DOHH2 (cell line): ENCODE measurements at regions not wholly inside any gene's neighbourhood (a gene's known extent, or its start where the extent isn't known, plus 50 kb on each side); places are given as distances from the start of the nearest gene placed in this dataset.

Experiments used
- H3F3A ChIP-seq: fragments of 200-600 bp; sonication (generic), shearing (Covaris generic); 2 replicates; pipeline ENCODE4 v1.6.0; 2016; ENCODE audit warnings: antibody characterized with exemption, mild to moderate bottlenecking; ENCODE audit not compliant: control insufficient read depth, insufficient read depth
- H3K27ac ChIP-seq: fragments of 200-600 bp; sonication (generic); 2 replicates; pipeline ENCODE4 v1.5.1; 2014; ENCODE audit warnings: low read depth, mild to moderate bottlenecking, low read length, moderate library complexity
- H3K27me3 ChIP-seq: fragments of 200-600 bp; sonication (generic); 2 replicates; pipeline ENCODE4 v1.6.1; 2014; ENCODE audit warnings: mild to moderate bottlenecking, low read length, mixed read lengths; ENCODE audit not compliant: control insufficient read depth
- H3K36me3 ChIP-seq: fragments of 200-600 bp; sonication (generic); 2 replicates; pipeline ENCODE4 v1.6.1; 2014; ENCODE audit warnings: mild to moderate bottlenecking, low read length, moderate library complexity, mixed read lengths; ENCODE audit not compliant: control insufficient read depth
- H3K4me1 ChIP-seq: fragments of 200-600 bp; sonication (generic); 2 replicates; pipeline ENCODE4 v1.6.1; 2014; ENCODE audit warnings: mild to moderate bottlenecking, low read length, mixed read lengths; ENCODE audit not compliant: control insufficient read depth
- H3K4me2 ChIP-seq: fragments of 200-600 bp; sonication (generic); 2 replicates; pipeline ENCODE4 v1.6.0; 2014; ENCODE audit warnings: mild to moderate bottlenecking, low read length, moderate library complexity
- H3K4me3 ChIP-seq: fragments of 200-600 bp; sonication (generic); 2 replicates; pipeline ENCODE4 v1.5.1; 2014; ENCODE audit warnings: mild to moderate bottlenecking, low read length, mixed read lengths
- H3K79me2 ChIP-seq: fragments of 200-600 bp; sonication (generic); 2 replicates; pipeline ENCODE4 v1.6.1; 2014; ENCODE audit warnings: mild to moderate bottlenecking, low read length, mixed read lengths; ENCODE audit not compliant: control insufficient read depth
- H3K9me2 ChIP-seq: fragments of 200-600 bp; sonication (generic); replicated peaks from 2 replicates; pipeline ENCODE4 v1.6.1; 2014; ENCODE audit warnings: mild to moderate bottlenecking, low read length, mixed read lengths; ENCODE audit not compliant: control insufficient read depth
- H3K9me3 ChIP-seq: fragments of 200-600 bp; sonication (generic); 2 replicates; pipeline ENCODE4 v1.6.1; 2014; ENCODE audit warnings: antibody characterized with exemption, low read length, mixed read lengths; ENCODE audit not compliant: control insufficient read depth, insufficient read depth
- H4K20me1 ChIP-seq: fragments of 200-600 bp; sonication (generic); 2 replicates; pipeline ENCODE4 v1.6.0; 2014; ENCODE audit warnings: low read depth, mild to moderate bottlenecking, antibody characterized with exemption, low read length, moderate library complexity; ENCODE audit not compliant: control insufficient read depth, insufficient read depth
- CTCF ChIP-seq: fragments of 200-600 bp; sonication (generic); IDR thresholded peaks from one replicate; pipeline ENCODE4 v1.5.1; 2014; ENCODE audit warnings: antibody characterized with exemption, mild to moderate bottlenecking, low read depth, low read length; ENCODE audit not compliant: poor library complexity, severe bottlenecking
- EZH2phosphoT487 ChIP-seq: fragments of 200-600 bp; sonication (generic); IDR thresholded peaks from 2 replicates; pipeline ENCODE4 v1.6.1; 2017; ENCODE audit warnings: borderline replicate concordance, mild to moderate bottlenecking, antibody characterized with exemption, low read length, moderate library complexity, mixed read lengths

- H3K4me1 ChIP-seq, result no peaks in the 10 kb centered on the region
- H3K27me3 ChIP-seq, result 0 out of 2 replicates have a peak, but pooled peaks cover 3% of the 10 kb centered on the region
- no peaks in the 10 kb centered on the region for H3K9me3 ChIP-seq
- no peak for TF ChIP-seq CTCF
- TF ChIP-seq EZH2phosphoT487, result no peak
- H3K4me2 ChIP-seq, result no peak overlapping the region
- H3K4me3 ChIP-seq, result no peak overlapping the region
- H3F3A ChIP-seq, result no peaks in the 10 kb centered on the region
- no peaks in the 10 kb centered on the region for H3K36me3 ChIP-seq
- no peaks in the 10 kb centered on the region for H4K20me1 ChIP-seq
- H3K79me2 ChIP-seq, result no peaks in the 10 kb centered on the region
- H3K9me2 ChIP-seq, result no peaks in the 10 kb centered on the region
- no peak overlapping the region for H3K27ac ChIP-seq
Observed at GRCh38 chr17:65438173-65438572, 123.3 kb downstream of the AXIN2 start.

GRCh38 chr17:65436871-65437270 is 124.6 kb downstream of the AXIN2 start:
- no peaks in the 10 kb centered on the region for H4K20me1 ChIP-seq
- H3K4me1 ChIP-seq, result no peaks in the 10 kb centered on the region
- no peak overlapping the region for H3K27ac ChIP-seq
- H3K4me2 ChIP-seq, result no peak overlapping the region
- H3K36me3 ChIP-seq, result no peaks in the 10 kb centered on the region
- no peaks in the 10 kb centered on the region for H3K9me2 ChIP-seq
- H3K9me3 ChIP-seq, result peaks cover 10% of the 10 kb centered on the region
- H3K27me3 ChIP-seq, result 0 out of 2 replicates have a peak, but pooled peaks cover 3% of the 10 kb centered on the region
- TF ChIP-seq EZH2phosphoT487, result no peak
- no peak for TF ChIP-seq CTCF
- H3F3A ChIP-seq, result no peaks in the 10 kb centered on the region
- H3K79me2 ChIP-seq, result no peaks in the 10 kb centered on the region
- H3K4me3 ChIP-seq, result no peak overlapping the region

- no peaks in the 10 kb centered on the region for H3K79me2 ChIP-seq
- no peak overlapping the region for H3K4me3 ChIP-seq
- no peaks in the 10 kb centered on the region for H4K20me1 ChIP-seq
- H3K4me2 ChIP-seq, result no peak overlapping the region
- H3K4me1 ChIP-seq, result no peaks in the 10 kb centered on the region
- no peaks in the 10 kb centered on the region for H3K9me2 ChIP-seq
- no peaks in the 10 kb centered on the region for H3K36me3 ChIP-seq
- TF ChIP-seq CTCF (no peak), EZH2phosphoT487 (no peak)
- peaks cover 14% of the 10 kb centered on the region for H3K9me3 ChIP-seq
- 0 out of 2 replicates have a peak, but pooled peaks cover 3% of the 10 kb centered on the region for H3K27me3 ChIP-seq
- no peak overlapping the region for H3K27ac ChIP-seq
- H3F3A ChIP-seq, result no peaks in the 10 kb centered on the region
Observed at GRCh38 chr17:65434878-65435277, 126.6 kb downstream of the AXIN2 start.

- Histone ChIP-seq H3K36me3 (no peaks in the 10 kb centered on the region), H3K4me1 (no peaks in the 10 kb centered on the region), H3K27me3 (0 out of 2 replicates have a peak, but pooled peaks cover 3% of the 10 kb centered on the region), H3K79me2 (no peaks in the 10 kb centered on the region), H3K9me3 (peaks cover 14% of the 10 kb centered on the region), H3K4me2 (no peak overlapping the region), H3K27ac (no peak overlapping the region), H4K20me1 (no peaks in the 10 kb centered on the region), H3K9me2 (no peaks in the 10 kb centered on the region), H3K4me3 (no peak overlapping the region), H3F3A (no peaks in the 10 kb centered on the region)
- no peak for TF ChIP-seq CTCF
- no peak for TF ChIP-seq EZH2phosphoT487
Observed at GRCh38 chr17:65434251-65434650, 127.2 kb downstream of the AXIN2 start.
